ENCODE measurements at regions not wholly inside any gene's neighbourhood (a gene's known extent, or its start where the extent isn't known, plus 50 kb on each side); places are given as distances from the start of the nearest gene placed in this dataset.
"Not testable (repeated sequence)": the region's sequence is repeated elsewhere in the genome, so short reads cannot be mapped to it uniquely, and the experiment has no call there.

DNA sequence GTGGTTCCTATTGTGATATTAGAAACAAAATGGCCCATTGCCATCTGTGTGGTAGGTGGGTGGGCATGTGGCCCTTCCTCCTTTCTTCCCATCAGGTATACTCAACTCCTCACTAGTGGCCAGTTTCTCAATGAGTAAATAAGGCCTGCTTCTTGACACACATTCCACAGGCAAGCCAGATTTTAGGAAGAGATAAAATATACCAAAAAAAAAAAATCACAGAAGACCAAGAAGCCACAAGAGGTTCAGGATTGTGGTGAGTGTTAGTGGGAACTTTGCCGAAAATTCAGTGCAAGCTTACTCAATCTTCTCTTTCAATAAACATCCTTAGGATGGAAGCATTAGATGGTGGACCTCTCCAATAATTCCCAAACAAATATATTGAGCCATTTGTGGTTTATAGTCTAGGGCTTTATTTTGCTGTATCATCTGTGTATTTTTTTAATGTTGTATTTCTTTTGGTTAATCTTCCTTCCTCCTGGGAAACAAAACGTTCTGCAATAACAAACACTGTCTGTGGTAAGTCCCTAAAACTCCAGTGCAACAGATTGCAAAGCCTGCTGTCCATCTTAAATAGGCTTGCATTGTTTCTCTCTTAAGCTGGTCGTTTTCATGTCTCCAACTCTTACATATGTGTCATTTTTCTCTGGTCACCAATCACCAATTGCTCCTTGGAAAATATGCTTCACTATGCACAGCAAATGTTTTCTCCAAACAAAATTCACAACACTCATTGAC is 289.9 kb upstream of the KITLG start:
- DNase-seq = no peak

GRCh38 chr12:88868050-88868449 is 287.8 kb upstream of the KITLG start:
- no peak for DNase-seq

DNA sequence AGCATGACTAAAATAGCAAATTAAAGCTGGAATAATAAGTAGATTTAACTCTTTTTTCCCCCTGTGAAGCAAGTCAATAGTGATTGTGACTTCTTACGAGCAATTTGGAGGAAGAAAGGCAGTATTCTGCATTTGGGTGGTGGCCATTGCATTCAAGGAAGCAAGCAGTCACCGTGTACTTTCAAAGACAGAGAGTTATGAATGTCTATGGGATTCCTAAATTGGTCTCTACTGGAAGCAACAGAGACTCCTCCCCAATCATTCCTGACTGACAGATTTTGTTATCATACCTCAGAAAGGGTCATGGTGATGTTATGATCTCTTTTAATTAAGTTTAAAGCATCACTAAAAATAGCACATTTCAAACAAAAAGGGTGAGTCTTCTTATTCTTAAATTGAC is 287.2 kb upstream of the KITLG start:
- no peak for DNase-seq

- no peak for DNase-seq
Measured at GRCh38 chr12:88866881-88867280, 286.6 kb upstream of the KITLG start.

- DNase-seq = no peak
Measured at GRCh38 chr12:88865537-88865936, 285.3 kb upstream of the KITLG start.

GRCh38 chr12:88860851-88861250 is 280.6 kb upstream of the KITLG start:
- no peak for DNase-seq

GRCh38 chr12:88856201-88856600 is 275.9 kb upstream of the KITLG start:
- no peak for DNase-seq

GRCh38 chr12:88855301-88855700 is 275.0 kb upstream of the KITLG start:
- DNase-seq = no peak

- DNase-seq = no peak
Measured at GRCh38 chr12:88854260-88854659, 274.0 kb upstream of the KITLG start.

- not testable (repeated sequence) for DNase-seq
Measured at GRCh38 chr12:88847246-88847645, 267.0 kb upstream of the KITLG start.

GRCh38 chr12:88844426-88844825 is 264.2 kb upstream of the KITLG start:
- no peak for DNase-seq

- no peak for DNase-seq
Measured at GRCh38 chr12:88842314-88842713, 262.0 kb upstream of the KITLG start.

DNA sequence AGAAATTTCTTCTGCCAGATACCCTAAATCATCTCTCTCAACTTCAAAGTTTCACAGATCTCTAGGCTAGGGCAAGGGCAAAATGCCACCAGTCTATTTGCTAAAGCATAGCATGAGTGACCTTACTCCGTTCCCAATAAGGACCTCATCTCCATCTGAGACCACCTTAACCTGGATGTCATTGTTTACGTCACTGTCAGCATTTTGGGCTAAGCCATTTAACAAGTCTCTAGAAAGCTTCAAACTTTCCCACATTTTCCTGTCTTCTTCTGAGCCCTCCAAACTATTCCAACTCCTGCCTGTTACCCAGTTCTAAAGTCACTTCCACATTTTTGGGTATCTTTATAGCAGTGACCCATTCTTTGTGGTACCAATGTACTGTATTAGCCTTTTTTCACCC is 259.2 kb upstream of the KITLG start:
- no peak for DNase-seq

- no peak for DNase-seq
Measured at GRCh38 chr12:88836156-88836555, 255.9 kb upstream of the KITLG start.

DNA sequence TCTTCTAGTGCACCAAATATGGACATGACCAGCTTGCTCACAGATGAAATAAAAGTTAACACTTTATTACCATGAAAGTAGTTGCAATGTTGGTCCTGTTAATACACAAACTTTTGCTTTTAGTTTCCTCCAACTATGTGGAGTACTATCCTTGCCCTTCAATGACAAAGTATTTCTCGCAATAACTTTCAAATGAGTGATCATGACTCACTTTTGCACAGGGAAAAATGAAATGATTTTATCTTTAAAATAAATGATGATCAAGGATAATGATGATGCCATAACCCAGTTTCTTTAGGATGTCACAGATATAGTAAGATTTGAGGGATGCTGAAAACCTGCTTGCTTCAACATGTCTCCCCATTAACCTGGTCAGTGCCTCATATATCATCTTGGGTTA is 254.0 kb upstream of the KITLG start:
- no peak for DNase-seq

DNA sequence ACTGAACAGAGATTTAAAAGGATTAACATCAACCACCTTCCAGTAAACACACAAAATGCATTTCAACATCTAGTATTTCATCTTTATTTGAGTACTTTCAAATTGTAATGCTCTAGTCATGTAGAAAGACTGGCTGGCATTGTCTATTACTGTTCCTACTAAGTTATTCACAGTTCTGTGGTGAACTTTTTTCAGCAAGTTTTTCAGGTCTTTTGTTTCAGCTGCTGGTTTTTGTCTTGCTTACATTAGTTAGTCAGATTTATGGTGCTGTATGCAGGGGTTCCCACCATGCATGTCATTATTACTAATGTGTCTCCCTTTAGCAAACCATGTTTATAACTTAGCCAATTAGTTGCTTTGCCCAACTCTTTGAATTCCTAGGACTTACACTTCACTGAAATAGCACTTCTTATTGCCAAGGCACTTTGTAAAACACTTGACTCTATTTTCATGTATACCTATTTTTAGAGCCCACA is 253.4 kb upstream of the KITLG start:
- DNase-seq = no peak

- DNase-seq = not testable (repeated sequence)
Measured at GRCh38 chr12:88828537-88828936, 248.3 kb upstream of the KITLG start.

- DNase-seq = no peak
Measured at GRCh38 chr12:88820012-88820411, 239.7 kb upstream of the KITLG start.

DNA sequence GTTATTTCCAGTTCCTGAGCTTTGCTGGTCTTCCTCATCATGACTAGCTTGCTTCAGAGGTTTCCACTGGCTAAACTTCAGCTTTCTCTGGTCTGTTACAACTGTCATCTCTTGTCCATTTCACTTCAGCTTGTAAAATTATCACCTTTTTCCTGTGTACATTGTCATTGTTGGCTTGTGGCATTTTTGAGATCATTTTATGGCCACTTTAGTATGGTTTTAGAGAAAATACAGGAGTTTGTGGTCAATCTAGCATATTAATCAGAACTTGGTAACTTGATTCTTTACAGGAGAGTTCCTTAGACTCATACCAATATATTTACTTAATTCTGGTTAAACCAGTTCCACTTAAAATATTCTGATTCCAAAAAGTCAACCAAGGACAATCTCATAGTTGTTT is 235.9 kb upstream of the KITLG start:
- DNase-seq = no peak

GRCh38 chr12:88814779-88815178 is 234.5 kb upstream of the KITLG start:
- no peak for DNase-seq

DNA sequence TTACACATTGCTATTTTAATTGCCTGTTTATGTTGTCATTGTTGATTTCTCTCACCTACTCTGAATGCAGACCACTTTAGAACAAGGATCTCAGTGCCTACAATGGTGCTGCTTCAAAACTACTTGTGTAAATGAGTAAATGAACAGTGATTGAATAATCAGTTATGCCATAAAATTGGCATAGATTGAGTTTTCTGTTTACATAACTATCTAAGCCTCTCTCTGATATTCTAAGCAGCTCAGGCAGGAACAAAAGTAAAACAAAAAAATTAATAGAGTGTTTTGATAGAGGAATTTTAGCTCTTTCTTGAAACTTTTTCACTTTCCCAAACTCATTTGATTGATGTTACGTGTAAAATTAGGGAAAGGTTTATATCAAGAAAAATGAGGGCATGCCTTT is 232.3 kb upstream of the KITLG start:
- DNase-seq = no peak

GRCh38 chr12:88810806-88811205 is 230.5 kb upstream of the KITLG start:
- DNase-seq = no peak

- not testable (repeated sequence) for DNase-seq
Measured at GRCh38 chr12:88809841-88810240, 229.6 kb upstream of the KITLG start.

DNA sequence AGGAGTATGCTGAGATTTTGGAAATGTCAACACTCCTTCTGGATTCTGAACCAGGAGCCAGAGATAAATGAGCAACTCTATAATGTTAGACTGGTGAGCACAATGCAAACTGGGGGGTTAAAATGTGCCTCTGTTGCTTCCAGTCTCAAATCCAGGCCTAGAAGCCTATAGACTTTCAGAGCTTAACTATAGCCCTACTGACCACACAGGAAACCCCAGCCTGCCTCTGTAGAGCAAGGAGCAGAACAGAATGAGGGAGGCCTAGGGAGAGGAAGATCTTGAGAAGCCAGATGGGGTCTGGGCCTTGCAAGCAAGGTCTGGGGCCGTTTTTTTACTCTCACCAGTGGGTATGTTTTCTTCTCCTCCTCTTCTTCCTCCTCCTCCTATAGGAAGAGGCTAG is 225.4 kb upstream of the KITLG start:
- peak; percentile 29 for DNase-seq

DNA sequence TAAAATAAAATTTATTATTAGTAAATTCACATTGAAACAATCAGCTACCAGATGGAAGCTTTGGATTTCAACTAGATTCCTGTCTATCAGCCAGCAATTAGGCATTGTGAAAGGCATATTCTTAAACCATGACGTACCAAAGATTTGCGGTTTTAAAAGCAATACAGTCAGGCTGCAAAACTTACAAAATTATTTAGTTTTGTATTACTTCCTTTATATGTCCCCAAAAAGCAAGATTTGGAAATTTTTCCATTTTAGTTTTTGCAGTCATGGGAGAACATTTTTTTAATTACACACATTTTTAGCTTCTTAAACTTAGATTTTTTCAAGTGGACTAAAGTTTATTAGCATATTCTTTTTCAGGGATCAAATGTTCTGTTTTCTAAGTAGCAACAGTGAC is 225.0 kb upstream of the KITLG start:
- no peak for DNase-seq
